NCI-H146 treated with DMSO at 0.1 percent for 48 hours (cell line): ENCODE measurements at regions not wholly inside any gene's neighbourhood (a gene's known extent, or its start where the extent isn't known, plus 50 kb on each side); places are given as distances from the start of the nearest gene placed in this dataset.
"Not testable (repeated sequence)": the region's sequence is repeated elsewhere in the genome, so short reads cannot be mapped to it uniquely, and the experiment has no call there.

Experiments
- DNase-seq: peaks from one replicate; lab custom pipeline; 2025; ENCODE audit not compliant: unreplicated experiment; lab: John Stamatoyannopoulos, UW

DNA sequence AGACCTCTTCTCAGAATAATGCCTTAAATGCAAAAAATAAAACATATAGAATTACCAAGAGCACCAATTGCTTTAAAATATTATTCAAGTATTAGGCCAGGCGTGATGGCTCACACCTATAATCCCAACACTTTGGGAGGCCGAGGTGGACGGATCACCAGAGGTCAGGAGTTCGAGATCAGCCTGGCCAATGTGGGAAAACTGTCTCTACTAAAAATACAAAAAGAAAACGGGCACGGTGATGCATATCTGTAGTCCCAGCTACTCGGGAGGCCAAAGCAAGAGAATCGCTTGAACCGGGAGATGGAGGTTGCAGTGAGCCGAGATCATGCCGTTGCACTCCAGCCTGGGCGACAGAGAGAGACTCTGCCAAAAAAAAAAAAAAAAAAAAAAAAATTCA lies 55.4 kb upstream of the RAB6C start:
- DNase-seq: not testable (repeated sequence)

DNA sequence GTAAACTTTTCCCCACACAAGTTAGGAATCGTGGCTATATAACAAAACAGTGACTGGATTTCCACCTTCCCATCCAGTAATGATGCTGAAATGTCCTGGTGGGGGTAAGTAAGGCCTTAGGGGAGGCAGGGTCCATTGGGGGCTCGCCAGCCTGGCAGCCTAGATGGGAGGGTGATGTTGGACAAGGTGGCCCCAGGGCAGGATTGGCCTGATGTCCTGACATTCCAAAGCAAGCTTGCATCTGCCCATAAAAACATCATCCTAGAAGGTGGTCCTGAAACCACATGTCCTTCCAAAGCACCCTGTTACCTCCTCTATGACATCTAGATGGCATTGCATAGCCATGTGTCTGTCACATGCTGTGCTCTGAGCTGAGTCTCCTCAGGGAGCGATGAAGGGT lies 54.1 kb upstream of the RAB6C start:
- DNase-seq: no peak

DNA sequence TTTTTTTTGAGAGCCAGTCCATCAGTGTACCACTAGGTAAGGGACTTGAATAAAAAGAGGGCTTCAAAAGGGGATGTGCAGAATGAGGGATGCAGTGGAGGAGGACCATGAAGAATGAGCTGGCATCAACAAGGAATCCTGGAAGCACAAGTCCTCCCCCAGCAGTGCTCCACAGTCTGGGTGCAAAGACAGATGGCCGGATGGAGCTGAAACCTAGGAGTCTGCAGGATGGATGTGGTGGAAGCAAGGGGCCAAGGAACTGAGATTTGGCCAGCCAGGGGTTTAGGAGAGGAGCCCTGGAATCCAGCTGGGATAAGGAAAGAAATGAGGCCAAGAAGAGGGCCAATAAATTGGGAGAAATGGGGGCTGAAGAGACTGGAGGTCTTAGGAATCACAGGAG lies 51.8 kb upstream of the RAB6C start:
- no peak for DNase-seq

DNA sequence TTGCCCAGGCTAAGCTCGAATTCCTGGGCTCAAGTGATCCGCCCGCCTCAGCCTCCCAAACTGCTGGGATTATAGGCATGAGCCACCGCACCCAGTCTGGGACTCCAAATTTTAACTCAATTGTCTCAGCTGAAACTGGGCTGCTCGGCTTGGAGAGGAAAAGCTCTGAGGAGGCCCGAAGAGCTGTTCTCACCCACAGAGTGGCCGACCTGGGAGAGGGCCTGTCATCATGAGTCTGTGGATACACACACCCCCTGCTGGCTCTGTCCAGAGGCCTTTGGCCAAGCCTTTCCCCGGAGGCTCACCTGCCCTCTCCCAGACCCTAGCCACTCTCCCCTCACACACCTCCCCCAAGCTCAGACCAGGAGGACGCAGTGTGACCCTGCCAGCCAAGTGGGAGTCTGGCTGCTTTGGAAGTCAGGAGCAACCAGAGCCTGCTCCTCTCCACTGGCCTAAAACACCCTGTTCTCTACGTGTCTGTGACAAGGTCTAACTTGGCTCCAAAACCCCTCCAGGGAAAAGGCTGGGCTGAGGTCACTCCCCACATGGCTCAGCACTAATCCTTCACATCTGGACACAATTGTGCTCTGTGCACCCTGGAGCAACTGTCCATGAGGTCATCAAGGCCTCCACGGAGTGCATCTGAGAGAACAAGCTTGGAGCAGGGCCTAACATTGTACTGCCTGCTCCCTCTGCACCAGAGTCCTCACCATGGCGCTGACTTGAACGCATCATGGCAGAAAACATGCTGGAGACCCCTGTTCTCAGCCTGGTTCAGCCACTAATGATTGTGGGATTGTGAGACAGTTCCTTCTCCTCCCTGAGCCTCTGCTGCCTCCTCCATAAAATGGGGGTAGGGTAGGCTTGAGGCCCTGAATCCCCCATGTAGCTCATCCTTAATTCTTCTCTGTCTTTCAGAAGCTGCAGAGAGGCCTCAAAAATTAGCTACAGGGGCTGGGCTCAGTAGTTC lies 49.9 kb upstream of the RAB6C start:
- DNase-seq: no peak
